Ovary (tissue), 7 donors: ENCODE measurements at regions not wholly inside any gene's neighbourhood (a gene's known extent, or its start where the extent isn't known, plus 50 kb on each side); places are given as distances from the start of the nearest gene placed in this dataset.

Experiments
- DNase-seq, 5 donors: peaks; one replicate each; pipeline ENCODE4 v3.0.0-alpha.2; 2019 to 2020
- H3K27ac ChIP-seq, 2 donors: fragments of 200-600 bp; one replicate each; pipeline versions ENCODE4 v1.5.1 to v1.8.0; 2019 to 2022
- H3K27me3 ChIP-seq: fragments of 200-600 bp; one replicate; pipeline ENCODE4 v1.8.0; 2022
- H3K36me3 ChIP-seq: fragments of 200-600 bp; sonication (generic); one replicate; pipeline ENCODE4 v1.5.1; 2019
- H3K4me1 ChIP-seq: one replicate; pipeline ENCODE4 v1.8.1; 2013; ENCODE audit warnings: mild to moderate bottlenecking, moderate library complexity; ENCODE audit not compliant: insufficient read depth
- H3K4me3 ChIP-seq: fragments of 200-600 bp; sonication (generic); one replicate; pipeline ENCODE4 v1.5.1; 2017
- H3K9me3 ChIP-seq, 2 donors: fragments of 200-600 bp in 1 of 2; sonication (generic) in 1 of 2; one replicate each; pipeline versions ENCODE4 v1.5.1 to v1.8.1; 2013 to 2019; ENCODE audit warnings: mild to moderate bottlenecking in 1 of 2, moderate library complexity in 1 of 2
- EP300 ChIP-seq: sonication (generic); formaldehyde crosslinking; IDR thresholded peaks from one replicate; pipeline ENCODE4 v1.6.1; 2017; ENCODE audit warnings: antibody characterized with exemption
- POLR2A ChIP-seq: fragments of 450-650 bp; IDR thresholded peaks from one replicate; pipeline ENCODE4 v1.6.1; 2017; ENCODE audit warnings: antibody characterized with exemption, mild to moderate bottlenecking, moderate library complexity
- WGBS, 3 donors: extraction: QIAGEN DNeasy Blood & Tissue Kit in 1 of 3; methylation state at CpG; one replicate each; pipeline versions ENCODE4 v1.1.5 to v1.1.7; 2013 to 2017; 5-methylcytosine and 5-hydroxymethylcytosine counted together
- intact Hi-C, 4 donors: fragments of 100-400 bp; cut with DNase I; formaldehyde crosslinking; loops; one replicate each; pipeline versions ENCODE4 v1.11.0 to v1.15.1; 2022 to 2023
- TF ChIP-seq, protein P1 (sequence below), 3 donors: fragments of 450-650 bp in 2 of 3; fragments of 200-600 bp in 1 of 3; IDR thresholded peaks; one replicate each; pipeline versions ENCODE4 v1.5.1 to v1.8.0; 2016 to 2022; ENCODE audit warnings: antibody characterized with exemption in 3 of 3, mild to moderate bottlenecking in 1 of 3
- donor health status: DM: no; HTN: no; CAD: no; lungs with moderate emphysema.
- donor health status: DM: no; HTN: no; CAD: no.
- donor health status: Bipolar disorder and iron deficiency.
- donor health status: DM: no; HTN: no; CAD: no.
- donor health status: DM: yes; HTN: yes; CAD: no.

DNA sequence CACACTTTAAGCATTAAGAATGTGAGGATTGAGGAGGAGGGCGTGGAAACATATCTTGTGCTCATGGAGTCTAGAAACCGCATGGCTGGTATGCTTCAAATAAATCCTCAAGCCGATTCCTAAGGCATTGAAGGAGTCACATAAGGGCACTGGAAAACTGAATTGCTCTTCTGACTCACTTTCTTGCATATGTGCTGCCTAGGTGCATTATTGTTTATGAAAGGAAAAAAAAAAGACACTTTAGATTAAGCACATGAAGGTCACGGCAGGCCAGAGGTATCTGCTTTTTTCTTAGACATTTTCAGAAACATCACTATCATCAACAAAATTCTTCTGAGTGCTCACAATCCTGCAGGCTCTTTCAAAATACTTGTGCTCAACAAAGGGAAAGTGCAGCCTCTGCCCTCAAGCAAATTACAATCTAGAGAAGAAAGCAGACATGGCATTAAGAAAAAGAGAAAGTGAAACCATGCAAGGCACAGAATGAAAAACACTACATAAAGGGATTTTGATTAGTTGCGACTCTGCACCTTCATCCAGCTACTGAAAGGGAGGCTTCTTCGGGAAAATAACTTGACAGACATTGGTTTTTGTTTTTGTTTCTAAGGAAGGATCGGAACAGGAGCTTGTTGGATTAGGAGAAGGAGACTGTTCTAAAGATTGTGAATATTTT, 2117.6 kb downstream of the MAT2B start:
- no peak for DNase-seq
- Histone ChIP-seq H3K9me3 (no peaks in the 10 kb centered on the region), H3K4me1 (no peaks in the 10 kb centered on the region), H3K27me3 (no peaks in the 10 kb centered on the region), H3K27ac (no peak overlapping the region), H3K4me3 (no peak overlapping the region), H3K36me3 (no peaks in the 10 kb centered on the region)
- TF ChIP-seq EP300 (no peak), POLR2A (no peak)
- TF ChIP-seq, protein P1, sequence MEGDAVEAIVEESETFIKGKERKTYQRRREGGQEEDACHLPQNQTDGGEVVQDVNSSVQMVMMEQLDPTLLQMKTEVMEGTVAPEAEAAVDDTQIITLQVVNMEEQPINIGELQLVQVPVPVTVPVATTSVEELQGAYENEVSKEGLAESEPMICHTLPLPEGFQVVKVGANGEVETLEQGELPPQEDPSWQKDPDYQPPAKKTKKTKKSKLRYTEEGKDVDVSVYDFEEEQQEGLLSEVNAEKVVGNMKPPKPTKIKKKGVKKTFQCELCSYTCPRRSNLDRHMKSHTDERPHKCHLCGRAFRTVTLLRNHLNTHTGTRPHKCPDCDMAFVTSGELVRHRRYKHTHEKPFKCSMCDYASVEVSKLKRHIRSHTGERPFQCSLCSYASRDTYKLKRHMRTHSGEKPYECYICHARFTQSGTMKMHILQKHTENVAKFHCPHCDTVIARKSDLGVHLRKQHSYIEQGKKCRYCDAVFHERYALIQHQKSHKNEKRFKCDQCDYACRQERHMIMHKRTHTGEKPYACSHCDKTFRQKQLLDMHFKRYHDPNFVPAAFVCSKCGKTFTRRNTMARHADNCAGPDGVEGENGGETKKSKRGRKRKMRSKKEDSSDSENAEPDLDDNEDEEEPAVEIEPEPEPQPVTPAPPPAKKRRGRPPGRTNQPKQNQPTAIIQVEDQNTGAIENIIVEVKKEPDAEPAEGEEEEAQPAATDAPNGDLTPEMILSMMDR (IDR thresholded peaks at IDR 0.05) = no peak
- WGBS, 3 donors = 63 to 68% (median 67%) methylated on average over 7 of the region's 7 CpGs
- intact Hi-C loops = no loop called here

DNA sequence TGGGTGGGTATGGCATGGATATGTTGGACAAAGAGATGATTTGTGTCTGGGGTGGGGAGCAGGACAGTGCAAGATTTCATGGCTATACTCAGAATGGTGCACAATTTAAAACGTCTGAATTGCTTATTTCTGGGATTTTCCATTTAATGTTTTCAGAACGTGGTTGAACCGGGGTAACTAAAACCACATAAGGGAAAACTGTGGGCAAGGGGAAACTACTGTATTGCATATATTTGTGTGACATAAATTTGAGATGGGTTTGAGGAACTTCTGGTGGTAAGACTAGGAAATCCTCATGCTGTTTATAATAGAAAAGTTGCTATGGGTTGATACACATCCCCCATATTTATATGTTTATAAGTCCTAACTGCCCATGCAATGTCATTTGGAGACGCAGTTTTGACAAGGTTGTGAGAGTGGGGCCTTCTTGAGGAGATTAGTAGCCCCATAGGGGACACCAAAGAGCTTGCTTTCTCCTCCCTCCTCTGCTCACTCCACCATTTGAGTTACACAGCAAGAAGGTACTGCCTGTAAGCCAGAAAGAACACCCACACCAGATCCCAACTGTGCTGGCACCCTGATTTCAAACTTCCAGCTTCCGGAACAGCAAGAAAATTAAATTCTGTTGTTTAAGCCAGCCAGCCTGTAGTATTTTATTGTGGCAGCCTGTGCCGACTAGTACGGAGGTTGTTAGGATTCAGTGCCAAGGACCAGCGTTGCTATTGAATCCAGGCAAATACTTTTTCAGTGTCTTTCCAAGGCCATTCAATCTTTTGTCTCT, 2118.9 kb downstream of the MAT2B start:
- Histone ChIP-seq H3K4me3 (no peak overlapping the region), H3K4me1 (no peaks in the 10 kb centered on the region), H3K36me3 (no peaks in the 10 kb centered on the region), H3K9me3 (no peaks in the 10 kb centered on the region), H3K27ac (no peak overlapping the region), H3K27me3 (no peaks in the 10 kb centered on the region)
- TF ChIP-seq EP300 (no peak), POLR2A (no peak)
- TF ChIP-seq, protein P1 (IDR thresholded peaks at IDR 0.05) = no peak
- intact Hi-C loops = no loop called here
- WGBS, 3 donors = 86 to 89% (median 87%) methylated on average over 8 of the region's 8 CpGs
- no peak for DNase-seq

GRCh38 chr5:165626161-165626560, 2120.7 kb downstream of the MAT2B start:
- Histone ChIP-seq H3K9me3 (no peaks in the 10 kb centered on the region), H3K27ac (no peak overlapping the region), H3K27me3 (no peaks in the 10 kb centered on the region), H3K36me3 (no peaks in the 10 kb centered on the region), H3K4me3 (no peak overlapping the region), H3K4me1 (no peaks in the 10 kb centered on the region)
- intact Hi-C loops = no loop called here
- TF ChIP-seq, protein P1 (IDR thresholded peaks at IDR 0.05) = no peak
- TF ChIP-seq POLR2A (no peak), EP300 (no peak)
- DNase-seq = no peak

DNA sequence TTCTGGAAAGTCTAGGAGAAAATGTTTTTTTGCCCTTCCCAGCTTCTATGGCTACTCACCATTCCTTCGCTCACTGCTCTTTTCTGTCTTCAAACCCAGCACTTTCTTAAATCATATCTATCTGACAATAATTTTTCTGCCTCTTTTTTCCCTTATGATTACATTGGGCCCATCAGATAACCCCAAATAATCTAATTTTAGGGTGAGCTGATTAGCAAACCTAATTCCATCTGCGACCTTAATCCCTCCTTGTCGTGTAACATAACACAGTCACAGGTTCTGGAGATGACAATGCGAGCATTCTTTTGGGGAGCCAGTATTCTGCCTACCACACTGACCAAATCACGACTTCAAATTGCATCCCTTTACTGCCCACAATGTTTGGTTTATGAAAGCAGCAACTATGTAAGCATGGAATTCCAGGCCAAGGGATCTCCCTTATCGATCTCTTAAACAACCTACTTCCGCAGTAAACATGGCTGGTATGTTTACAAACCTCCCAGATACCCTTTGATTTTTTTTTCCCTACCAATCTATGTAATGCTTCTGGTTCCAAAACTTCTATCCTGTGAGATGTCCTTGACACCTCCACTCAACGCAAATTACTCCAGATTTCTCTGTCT, 2122.2 kb downstream of the MAT2B start:
- TF ChIP-seq, protein P1 (IDR thresholded peaks at IDR 0.05) = no peak
- TF ChIP-seq POLR2A = no peak
- TF ChIP-seq EP300 = no peak
- DNase-seq = no peak
- Histone ChIP-seq H3K9me3 (no peaks in the 10 kb centered on the region), H3K4me1 (no peaks in the 10 kb centered on the region), H3K4me3 (no peak overlapping the region), H3K27ac (no peak overlapping the region), H3K36me3 (no peaks in the 10 kb centered on the region), H3K27me3 (no peaks in the 10 kb centered on the region)
- WGBS, 3 donors = 41 to 57% (median 42%) methylated on average over 8 of the region's 8 CpGs
- intact Hi-C loops = no loop called here
